HEK293 (cell line): ENCODE measurements at regions not wholly inside any gene's neighbourhood (a gene's known extent, or its start where the extent isn't known, plus 50 kb on each side); places are given as distances from the start of the nearest gene placed in this dataset.

Source experiments
- CTCF ChIA-PET: fragments of 350-600 bp; formaldehyde crosslinking; extraction: SDS; loops from one replicate; lab custom pipeline; 2021; ENCODE audit warnings: antibody characterized with exemption; lab: Yijun Ruan, JAX
- POLR2A ChIA-PET: fragments of 300-600 bp; formaldehyde crosslinking; extraction: SDS; loops from one replicate; lab custom pipeline; 2020; ENCODE audit warnings: antibody characterized with exemption, inconsistent platforms; lab: Yijun Ruan, JAX
- H3K27ac ChIP-seq: fragments of 200-500 bp; sonication (Bioruptor generic); 2 replicates; pipeline ENCODE4 v1.5.1; 2014; ENCODE audit warnings: low read depth, low read length, control low read depth, inconsistent platforms; ENCODE audit errors: extremely low read depth
- H3K36me3 ChIP-seq, 2 experiments: fragments of 200-500 bp in 1 of 2; sonication (Bioruptor generic) in 1 of 2; 1 replicate in 1 of 2; 2 replicates in 1 of 2; pipeline ENCODE4 v1.5.1; 2014 to 2017; ENCODE audit warnings: inconsistent platforms in 2 of 2, low read length in 2 of 2; ENCODE audit not compliant: control insufficient read depth in 2 of 2, insufficient read depth in 1 of 2
- H3K4me1 ChIP-seq: fragments of 200-500 bp; sonication (Bioruptor generic); 2 replicates; pipeline ENCODE4 v1.5.1; 2014; ENCODE audit warnings: mild to moderate bottlenecking, low read length, inconsistent platforms; ENCODE audit not compliant: control insufficient read depth, insufficient read depth
- H3K4me3 ChIP-seq: 2 replicates; pipeline ENCODE4 v1.5.1; 2011; ENCODE audit warnings: low read depth, mild to moderate bottlenecking, control low read depth, low read length, moderate library complexity
- H3K9me3 ChIP-seq: fragments of 200-500 bp; sonication (Bioruptor generic); 2 replicates; pipeline ENCODE4 v1.5.1; 2014; ENCODE audit warnings: low read depth, low read length, inconsistent platforms; ENCODE audit not compliant: control insufficient read depth, insufficient read depth
- ATF2 ChIP-seq: fragments of 450-650 bp; formaldehyde crosslinking; IDR thresholded peaks from 2 replicates; pipeline ENCODE4 v1.5.1; 2016; ENCODE audit warnings: missing biosample characterization, missing genetic modification characterization, low read depth
- BCL11B ChIP-seq: fragments of 450-650 bp; formaldehyde crosslinking; IDR thresholded peaks from 2 replicates; pipeline ENCODE4 v1.5.1; 2016; ENCODE audit warnings: low read depth, missing biosample characterization, missing genetic modification characterization
- BCL6B ChIP-seq: fragments of 450-650 bp; formaldehyde crosslinking; IDR thresholded peaks from 2 replicates; pipeline ENCODE4 v1.5.1; 2017; ENCODE audit warnings: missing biosample characterization, missing genetic modification characterization
- GLIS1 ChIP-seq: fragments of 450-650 bp; formaldehyde crosslinking; IDR thresholded peaks from 2 replicates; pipeline ENCODE4 v1.5.1; 2016; ENCODE audit warnings: missing biosample characterization, missing genetic modification characterization
- INSM2 ChIP-seq: fragments of 450-650 bp; formaldehyde crosslinking; IDR thresholded peaks from 2 replicates; pipeline ENCODE4 v1.5.1; 2016; ENCODE audit warnings: missing biosample characterization, missing genetic modification characterization
- KLF7 ChIP-seq: fragments of 450-650 bp; formaldehyde crosslinking; IDR thresholded peaks from 2 replicates; pipeline ENCODE4 v1.5.1; 2016; ENCODE audit warnings: missing biosample characterization, missing genetic modification characterization, borderline replicate concordance
- TSHZ1 ChIP-seq: fragments of 450-650 bp; formaldehyde crosslinking; IDR thresholded peaks from 2 replicates; pipeline ENCODE4 v1.5.1; 2016; ENCODE audit warnings: missing biosample characterization, missing genetic modification characterization, borderline replicate concordance
- ZFP41 ChIP-seq: fragments of 450-650 bp; formaldehyde crosslinking; IDR thresholded peaks from 2 replicates; pipeline ENCODE4 v1.5.1; 2016; ENCODE audit warnings: missing biosample characterization, missing genetic modification characterization, borderline replicate concordance
- ZNF148 ChIP-seq: fragments of 450-650 bp; formaldehyde crosslinking; IDR thresholded peaks from 2 replicates; pipeline ENCODE4 v1.5.0; 2017; ENCODE audit warnings: missing biosample characterization, missing genetic modification characterization, borderline replicate concordance
- ZNF157 ChIP-seq: fragments of 450-650 bp; formaldehyde crosslinking; IDR thresholded peaks from 2 replicates; pipeline ENCODE4 v1.5.1; 2016; ENCODE audit warnings: missing biosample characterization, missing genetic modification characterization
- ZNF16 ChIP-seq: fragments of 450-650 bp; formaldehyde crosslinking; IDR thresholded peaks from 2 replicates; pipeline ENCODE4 v1.5.1; 2016; ENCODE audit warnings: low read depth, missing biosample characterization, missing genetic modification characterization
- ZNF324 ChIP-seq: fragments of 450-650 bp; formaldehyde crosslinking; IDR thresholded peaks from 2 replicates; pipeline ENCODE4 v1.5.1; 2016; ENCODE audit warnings: missing biosample characterization, missing genetic modification characterization
- ZNF423 ChIP-seq: fragments of 450-650 bp; formaldehyde crosslinking; IDR thresholded peaks from 2 replicates; pipeline ENCODE4 v1.5.1; 2016; ENCODE audit warnings: missing biosample characterization, missing genetic modification characterization
- ZNF510 ChIP-seq: fragments of 450-650 bp; formaldehyde crosslinking; IDR thresholded peaks from 2 replicates; pipeline ENCODE4 v1.5.1; 2018; ENCODE audit warnings: mild to moderate bottlenecking, missing genetic modification characterization, missing biosample characterization; ENCODE audit not compliant: insufficient replicate concordance
- ZNF561 ChIP-seq: fragments of 450-650 bp; IDR thresholded peaks from 2 replicates; pipeline ENCODE4 v1.5.1; 2018; ENCODE audit warnings: missing biosample characterization, missing genetic modification characterization, borderline replicate concordance
- ZNF654 ChIP-seq: fragments of 450-650 bp; formaldehyde crosslinking; IDR thresholded peaks from 2 replicates; pipeline ENCODE4 v1.5.1; 2016; ENCODE audit warnings: low read depth, missing biosample characterization, missing genetic modification characterization
- ZNF664 ChIP-seq: fragments of 450-650 bp; formaldehyde crosslinking; IDR thresholded peaks from 2 replicates; pipeline ENCODE4 v1.5.1; 2016; ENCODE audit warnings: missing biosample characterization, missing genetic modification characterization
- ZNF692 ChIP-seq: fragments of 450-650 bp; formaldehyde crosslinking; IDR thresholded peaks from 2 replicates; pipeline ENCODE4 v1.5.1; 2016; ENCODE audit warnings: missing biosample characterization, missing genetic modification characterization
- ZNF704 ChIP-seq: fragments of 450-650 bp; formaldehyde crosslinking; IDR thresholded peaks from 2 replicates; pipeline ENCODE4 v1.5.1; 2016; ENCODE audit warnings: missing biosample characterization, missing genetic modification characterization
- ZXDB ChIP-seq: fragments of 450-650 bp; formaldehyde crosslinking; IDR thresholded peaks from 2 replicates; pipeline ENCODE4 v1.5.1; 2016; ENCODE audit warnings: missing biosample characterization, missing genetic modification characterization

- no peaks in the 10 kb centered on the region for H3K36me3 ChIP-seq
- ChIA-PET POLR2A (no interaction called here), CTCF (no interaction called here)
- H3K9me3 ChIP-seq = no peaks in the 10 kb centered on the region
- H3K4me1 ChIP-seq = no peaks in the 10 kb centered on the region
- no peak overlapping the region for H3K27ac ChIP-seq
- TF ChIP-seq ZNF704 (tag by site-specific recombination) (no peak), ZNF664 (no peak), KLF7 (tag by site-specific recombination) (no peak), ZNF654 (tag by site-specific recombination) (no peak), ATF2 (tag by site-specific recombination) (no peak)
- no peak overlapping the region for H3K4me3 ChIP-seq
Observed at GRCh38 chr2:209113026-209113425, 310.8 kb upstream of the MAP2 start.

GRCh38 chr2:209114588-209115240 lies 309.1 kb upstream of the MAP2 start:
- H3K36me3 ChIP-seq = no peaks in the 10 kb centered on the region
- ChIA-PET CTCF (interaction anchor here (0.7 kb wide), 1 partner anchor 349 kb away, joined by 4 read pairs; no protein-coding TSS in a partner anchor), POLR2A (no interaction called here)
- H3K4me1 ChIP-seq = no peaks in the 10 kb centered on the region
- no peaks in the 10 kb centered on the region for H3K9me3 ChIP-seq
- H3K27ac ChIP-seq = no peak overlapping the region
- no peak overlapping the region for H3K4me3 ChIP-seq
- TF ChIP-seq ZNF654 (tag by site-specific recombination) = no peak
- no peak for TF ChIP-seq INSM2 (tag by site-specific recombination)
- no peak for TF ChIP-seq ZNF423 (tag by site-specific recombination)
- no peak for TF ChIP-seq ZNF510 (tag by site-specific recombination)
- no peak for TF ChIP-seq ZXDB
- TF ChIP-seq ZNF692 = no peak
- TF ChIP-seq ZFP41 (tag by site-specific recombination) = no peak
- TF ChIP-seq GLIS1 (tag by site-specific recombination) = no peak
- no peak for TF ChIP-seq ZNF561 (tag by site-specific recombination)
- TF ChIP-seq BCL11B = no peak
- no peak for TF ChIP-seq ZNF324 (tag by site-specific recombination)
- TF ChIP-seq TSHZ1 = no peak
- no peak for TF ChIP-seq ZNF16
- TF ChIP-seq BCL6B (tag by site-specific recombination) = no peak
- TF ChIP-seq ZNF148 (tag by site-specific recombination) = no peak
- TF ChIP-seq ZNF157 = no peak
